OCI-LY7 (cell line): ENCODE measurements at regions not wholly inside any gene's neighbourhood (a gene's known extent, or its start where the extent isn't known, plus 50 kb on each side); places are given as distances from the start of the nearest gene placed in this dataset.

ENCODE experiments used
- CTCF ChIP-seq: fragments of 200-600 bp; sonication (generic); conservative IDR thresholded peaks from 2 replicates; pipeline ENCODE4 v1.5.1; 2014; ENCODE audit warnings: mild to moderate bottlenecking, antibody characterized with exemption, low read length, moderate library complexity, mixed read lengths
- EZH2phosphoT487 ChIP-seq: fragments of 200-600 bp; sonication (generic); IDR thresholded peaks from 2 replicates; pipeline ENCODE4 v1.6.1; 2018; ENCODE audit warnings: low read depth, borderline replicate concordance, mild to moderate bottlenecking, mixed run types, antibody characterized with exemption, low read length, moderate library complexity, mixed read lengths

GRCh38 chr1:30194741-30195423, 528.5 kb downstream of the MATN1 start:
- TF ChIP-seq CTCF: no peak
- no peak for TF ChIP-seq EZH2phosphoT487
